Suprapubic skin (tissue), 4 donors: ENCODE measurements at regions not wholly inside any gene's neighbourhood (a gene's known extent, or its start where the extent isn't known, plus 50 kb on each side); places are given as distances from the start of the nearest gene placed in this dataset.

Experiments used
- DNase-seq, 2 donors: peaks; one replicate each; pipeline ENCODE4 v3.0.0-alpha.2; 2019; ENCODE audit warnings: low spot score in 2 of 2
- H3K27ac ChIP-seq: fragments of 200-600 bp; sonication (generic); one replicate; pipeline ENCODE4 v1.5.1; 2019
- H3K27me3 ChIP-seq: fragments of 200-600 bp; sonication (generic); one replicate; pipeline ENCODE4 v1.5.1; 2019
- H3K36me3 ChIP-seq: fragments of 200-600 bp; sonication (generic); one replicate; pipeline ENCODE4 v1.5.1; 2019
- H3K4me1 ChIP-seq: fragments of 200-600 bp; sonication (generic); one replicate; pipeline ENCODE4 v1.5.1; 2019
- H3K4me3 ChIP-seq: fragments of 200-600 bp; sonication (generic); one replicate; pipeline ENCODE4 v1.5.1; 2019; ENCODE audit warnings: mild to moderate bottlenecking
- H3K9me3 ChIP-seq: fragments of 200-600 bp; sonication (generic); one replicate; pipeline ENCODE4 v1.5.1; 2019
- EP300 ChIP-seq: sonication (generic); formaldehyde crosslinking; IDR thresholded peaks from one replicate; pipeline ENCODE4 v1.6.1; 2017; ENCODE audit warnings: antibody characterized with exemption
- POLR2A ChIP-seq, 2 donors: fragments of 450-650 bp; IDR thresholded peaks; one replicate each; pipeline ENCODE4 v1.6.1; 2017; ENCODE audit warnings: antibody characterized with exemption in 2 of 2, mild to moderate bottlenecking in 2 of 2, moderate library complexity in 2 of 2
- POLR2AphosphoS5 ChIP-seq, 3 donors: sonication (generic); formaldehyde crosslinking; IDR thresholded peaks; one replicate each; pipeline ENCODE4 v1.6.1; 2017; ENCODE audit warnings: antibody characterized with exemption in 3 of 3
- WGBS: methylation state at CpG from one replicate; pipeline ENCODE4 v1.1.5; 2018; 5-methylcytosine and 5-hydroxymethylcytosine counted together
- TF ChIP-seq, protein P1 (sequence below), 2 donors: fragments of 200-600 bp in 1 of 2; fragments of 450-650 bp in 1 of 2; sonication (generic) in 1 of 2; IDR thresholded peaks; one replicate each; pipeline ENCODE4 v1.5.1; 2016 to 2019; ENCODE audit warnings: antibody characterized with exemption in 2 of 2, mild to moderate bottlenecking in 1 of 2, moderate library complexity in 1 of 2

DNA sequence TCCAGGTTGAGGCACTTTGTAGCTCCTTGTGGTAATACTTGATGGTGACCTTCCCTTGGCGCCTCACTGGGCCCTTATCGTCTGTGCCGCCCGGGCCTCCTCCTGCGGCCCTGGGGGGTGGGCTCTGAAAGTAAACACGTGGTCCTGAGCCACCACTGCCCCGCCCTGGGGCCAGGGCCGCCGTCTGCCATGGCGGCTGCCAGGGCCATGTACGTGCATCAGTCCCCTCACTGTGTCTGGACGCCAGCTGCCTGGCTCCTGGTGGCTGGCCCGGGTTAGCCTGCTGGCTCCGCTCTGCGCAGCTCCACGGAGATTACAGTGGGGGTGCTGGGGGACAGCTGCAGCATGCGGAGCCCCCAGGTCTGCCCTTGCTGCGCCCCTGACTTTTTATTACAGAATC is 81.8 kb upstream of the CENPW start:
- no peaks in the 10 kb centered on the region for H3K27me3 ChIP-seq
- no peak for TF ChIP-seq POLR2AphosphoS5 (IDR thresholded peaks at IDR 0.05)
- no peak for TF ChIP-seq EP300
- no peak for TF ChIP-seq POLR2A (IDR thresholded peaks at IDR 0.05)
- TF ChIP-seq, protein P1, sequence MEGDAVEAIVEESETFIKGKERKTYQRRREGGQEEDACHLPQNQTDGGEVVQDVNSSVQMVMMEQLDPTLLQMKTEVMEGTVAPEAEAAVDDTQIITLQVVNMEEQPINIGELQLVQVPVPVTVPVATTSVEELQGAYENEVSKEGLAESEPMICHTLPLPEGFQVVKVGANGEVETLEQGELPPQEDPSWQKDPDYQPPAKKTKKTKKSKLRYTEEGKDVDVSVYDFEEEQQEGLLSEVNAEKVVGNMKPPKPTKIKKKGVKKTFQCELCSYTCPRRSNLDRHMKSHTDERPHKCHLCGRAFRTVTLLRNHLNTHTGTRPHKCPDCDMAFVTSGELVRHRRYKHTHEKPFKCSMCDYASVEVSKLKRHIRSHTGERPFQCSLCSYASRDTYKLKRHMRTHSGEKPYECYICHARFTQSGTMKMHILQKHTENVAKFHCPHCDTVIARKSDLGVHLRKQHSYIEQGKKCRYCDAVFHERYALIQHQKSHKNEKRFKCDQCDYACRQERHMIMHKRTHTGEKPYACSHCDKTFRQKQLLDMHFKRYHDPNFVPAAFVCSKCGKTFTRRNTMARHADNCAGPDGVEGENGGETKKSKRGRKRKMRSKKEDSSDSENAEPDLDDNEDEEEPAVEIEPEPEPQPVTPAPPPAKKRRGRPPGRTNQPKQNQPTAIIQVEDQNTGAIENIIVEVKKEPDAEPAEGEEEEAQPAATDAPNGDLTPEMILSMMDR (IDR thresholded peaks at IDR 0.05), result no peak
- WGBS, result 92% methylated on average over 17 of the region's 18 CpGs
- no peaks in the 10 kb centered on the region for H3K36me3 ChIP-seq
- DNase-seq, result no peak
- H3K4me1 ChIP-seq, result no peaks in the 10 kb centered on the region
- no peak overlapping the region for H3K27ac ChIP-seq
- H3K9me3 ChIP-seq, result peaks cover 6% of the 10 kb centered on the region
- H3K4me3 ChIP-seq, result no peak overlapping the region

DNA sequence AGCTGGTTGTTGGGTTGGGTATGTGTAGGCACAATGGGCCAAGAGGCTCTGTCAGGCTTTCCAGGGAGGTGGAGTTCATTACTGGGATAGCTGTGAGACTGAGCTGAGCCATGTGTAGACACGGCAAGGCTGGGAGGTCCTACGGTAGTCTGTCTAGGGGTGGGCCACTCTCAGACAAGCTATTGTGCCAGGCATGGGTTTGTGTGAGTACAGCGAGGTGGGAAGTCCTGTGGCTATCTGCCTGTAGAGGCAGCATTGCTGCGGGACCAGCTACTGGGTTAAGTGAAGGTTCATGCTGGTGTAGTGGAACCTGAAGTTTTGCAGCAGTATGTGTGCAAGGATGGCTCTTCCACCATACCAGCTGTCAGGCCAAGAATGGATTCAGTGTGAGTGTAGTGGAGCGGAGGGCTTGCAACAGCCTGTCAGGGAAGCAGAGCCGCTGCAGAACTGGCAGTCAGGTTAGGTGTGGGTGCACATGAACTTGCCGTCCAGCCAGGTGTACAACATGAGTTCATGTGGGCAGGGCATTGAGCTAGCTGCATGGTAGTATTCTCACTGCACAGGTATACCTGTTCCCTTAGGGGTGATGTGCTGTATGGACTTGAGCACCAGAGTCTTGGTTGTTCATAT is 78.0 kb upstream of the CENPW start:
- DNase-seq, result no peak
- Histone ChIP-seq H3K27me3 (no peaks in the 10 kb centered on the region), H3K4me1 (no peaks in the 10 kb centered on the region), H3K9me3 (peaks cover 6% of the 10 kb centered on the region), H3K27ac (no peak overlapping the region), H3K36me3 (no peaks in the 10 kb centered on the region), H3K4me3 (no peak overlapping the region)
- TF ChIP-seq, protein P1 (IDR thresholded peaks at IDR 0.05), result no peak
- no peak for TF ChIP-seq POLR2A (IDR thresholded peaks at IDR 0.05)
- TF ChIP-seq POLR2AphosphoS5 (IDR thresholded peaks at IDR 0.05), result no peak
- no peak for TF ChIP-seq EP300
- whole genome bisulfite sequencing, result 97% methylated on average over 7 of the region's 7 CpGs

DNA sequence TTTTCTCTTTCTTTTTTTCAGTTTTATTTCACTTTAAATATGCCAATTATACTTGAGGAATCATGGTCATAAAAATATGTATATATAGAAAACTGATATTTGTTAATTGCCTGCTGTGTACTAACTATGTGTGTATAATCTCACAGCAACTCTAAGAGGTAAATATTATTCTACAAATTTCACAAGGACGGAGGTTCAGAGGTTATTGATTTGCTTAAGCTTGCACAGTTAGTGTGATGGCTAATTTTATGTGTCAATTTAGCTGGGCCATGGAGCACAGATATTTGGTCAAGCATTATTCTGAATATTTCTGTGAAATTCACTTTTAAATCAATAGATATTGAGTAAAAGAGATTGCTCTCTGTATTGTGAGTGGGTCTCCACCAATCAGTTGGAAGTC is 75.7 kb upstream of the CENPW start:
- 91% methylated on average over 1 of the region's 1 CpG for WGBS
- Histone ChIP-seq H3K27me3 (no peaks in the 10 kb centered on the region), H3K36me3 (no peaks in the 10 kb centered on the region), H3K27ac (no peak overlapping the region), H3K4me1 (no peaks in the 10 kb centered on the region), H3K9me3 (peaks cover 2% of the 10 kb centered on the region), H3K4me3 (no peak overlapping the region)
- DNase-seq, result no peak
- TF ChIP-seq EP300 (no peak), POLR2AphosphoS5 (IDR thresholded peaks at IDR 0.05) (no peak), POLR2A (IDR thresholded peaks at IDR 0.05) (no peak)
- TF ChIP-seq, protein P1 (IDR thresholded peaks at IDR 0.05), result no peak

DNA sequence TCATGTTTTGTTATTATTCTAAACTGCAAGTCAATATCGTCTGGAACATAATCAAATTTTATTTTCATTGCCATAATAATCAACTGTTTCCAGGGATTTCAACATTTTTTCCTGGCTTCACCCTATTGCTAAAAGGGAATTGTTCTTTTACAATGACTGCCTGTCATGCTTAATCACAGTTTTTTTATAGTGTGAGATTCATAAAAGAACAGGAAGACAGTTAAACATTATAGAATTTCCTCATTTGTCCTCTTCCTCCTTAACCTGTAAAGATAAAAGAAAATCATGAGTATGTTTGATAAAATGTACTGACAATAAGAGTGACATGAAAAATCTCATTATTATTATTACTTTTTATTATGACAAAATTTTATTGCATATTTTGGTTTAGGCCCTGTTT is 73.3 kb upstream of the CENPW start:
- DNase-seq, result no peak
- H3K4me1 ChIP-seq, result no peaks in the 10 kb centered on the region
- no peak for TF ChIP-seq EP300
- no peak for TF ChIP-seq POLR2A (IDR thresholded peaks at IDR 0.05)
- TF ChIP-seq POLR2AphosphoS5 (IDR thresholded peaks at IDR 0.05), result no peak
- TF ChIP-seq, protein P1 (IDR thresholded peaks at IDR 0.05), result no peak
- WGBS, result 53% methylated on average over 1 of the region's 1 CpG
- no peaks in the 10 kb centered on the region for H3K9me3 ChIP-seq
- no peak overlapping the region for H3K27ac ChIP-seq
- no peak overlapping the region for H3K4me3 ChIP-seq
- no peaks in the 10 kb centered on the region for H3K27me3 ChIP-seq
- no peaks in the 10 kb centered on the region for H3K36me3 ChIP-seq

DNA sequence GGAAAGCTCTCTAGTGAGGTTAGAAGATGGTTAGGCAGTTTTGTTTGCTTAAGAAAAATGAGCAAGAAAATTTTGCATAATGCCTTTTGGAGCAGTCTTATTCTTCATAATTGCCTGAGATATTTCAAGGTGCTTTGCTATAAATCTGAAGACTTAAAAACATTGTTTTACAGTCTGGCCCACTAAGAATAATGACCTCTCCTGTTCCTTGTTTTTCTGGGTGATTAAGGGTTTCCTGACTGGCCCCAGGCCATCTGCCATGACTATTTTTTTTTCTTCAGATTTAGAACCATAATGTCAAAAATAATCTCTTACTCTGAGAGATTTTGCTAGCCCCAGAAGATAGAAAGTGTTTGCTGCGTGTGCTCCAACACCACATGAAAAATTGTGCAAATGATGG is 72.3 kb upstream of the CENPW start:
- 56% methylated on average over 1 of the region's 1 CpG for WGBS
- H3K27me3 ChIP-seq, result no peaks in the 10 kb centered on the region
- no peaks in the 10 kb centered on the region for H3K4me1 ChIP-seq
- TF ChIP-seq EP300 (no peak), POLR2A (IDR thresholded peaks at IDR 0.05) (no peak), POLR2AphosphoS5 (IDR thresholded peaks at IDR 0.05) (no peak)
- TF ChIP-seq, protein P1 (IDR thresholded peaks at IDR 0.05), result no peak
- no peak overlapping the region for H3K4me3 ChIP-seq
- H3K36me3 ChIP-seq, result no peaks in the 10 kb centered on the region
- H3K9me3 ChIP-seq, result no peaks in the 10 kb centered on the region
- DNase-seq, result no peak
- H3K27ac ChIP-seq, result no peak overlapping the region
